ENCODE measurements at regions not wholly inside any gene's neighbourhood (a gene's known extent, or its start where the extent isn't known, plus 50 kb on each side); places are given as distances from the start of the nearest gene placed in this dataset.

DNA sequence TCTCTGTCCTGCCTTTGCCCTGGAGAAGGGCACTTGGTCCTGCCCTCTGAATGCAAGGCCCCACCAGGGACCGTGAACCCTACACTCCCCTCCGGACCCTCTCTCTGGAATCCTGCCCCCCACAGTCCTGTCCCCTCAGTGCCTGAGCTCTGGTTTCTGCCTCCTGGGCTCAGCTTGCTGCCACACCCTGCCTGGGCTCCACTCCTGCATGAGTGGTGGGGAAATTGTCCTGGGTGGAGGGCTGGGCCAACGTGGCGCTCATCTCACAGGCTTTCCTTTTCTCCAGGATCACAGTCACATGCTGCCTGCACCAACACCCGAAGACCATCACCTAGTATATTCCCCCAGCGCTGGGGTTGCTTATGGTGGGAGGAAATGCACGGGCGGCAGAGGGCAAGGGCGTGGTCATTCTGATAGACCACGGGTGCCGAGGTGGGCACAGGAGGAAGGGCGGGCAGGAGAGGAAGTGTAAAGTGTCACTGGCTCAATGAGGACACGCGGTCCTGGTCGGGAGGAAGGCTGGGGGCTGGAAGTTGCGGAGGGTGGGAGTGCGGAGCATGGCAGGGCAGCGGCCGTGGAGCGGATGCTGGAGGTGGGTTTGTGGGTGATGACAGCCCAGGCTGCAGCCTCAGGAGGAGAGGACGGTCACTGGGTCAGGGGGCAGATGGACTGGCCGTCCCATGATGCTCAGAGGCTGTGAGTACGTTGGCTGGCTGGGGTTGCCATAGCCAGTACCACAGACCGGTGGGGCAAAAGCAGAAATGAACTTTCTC is 99.5 kb downstream of the KIF26A start:
- WGBS (ENCODE audit: extremely low coverage, insufficient coverage, insufficient read length): no CpG with 5 or more reads among the region's 24 CpGs

DNA sequence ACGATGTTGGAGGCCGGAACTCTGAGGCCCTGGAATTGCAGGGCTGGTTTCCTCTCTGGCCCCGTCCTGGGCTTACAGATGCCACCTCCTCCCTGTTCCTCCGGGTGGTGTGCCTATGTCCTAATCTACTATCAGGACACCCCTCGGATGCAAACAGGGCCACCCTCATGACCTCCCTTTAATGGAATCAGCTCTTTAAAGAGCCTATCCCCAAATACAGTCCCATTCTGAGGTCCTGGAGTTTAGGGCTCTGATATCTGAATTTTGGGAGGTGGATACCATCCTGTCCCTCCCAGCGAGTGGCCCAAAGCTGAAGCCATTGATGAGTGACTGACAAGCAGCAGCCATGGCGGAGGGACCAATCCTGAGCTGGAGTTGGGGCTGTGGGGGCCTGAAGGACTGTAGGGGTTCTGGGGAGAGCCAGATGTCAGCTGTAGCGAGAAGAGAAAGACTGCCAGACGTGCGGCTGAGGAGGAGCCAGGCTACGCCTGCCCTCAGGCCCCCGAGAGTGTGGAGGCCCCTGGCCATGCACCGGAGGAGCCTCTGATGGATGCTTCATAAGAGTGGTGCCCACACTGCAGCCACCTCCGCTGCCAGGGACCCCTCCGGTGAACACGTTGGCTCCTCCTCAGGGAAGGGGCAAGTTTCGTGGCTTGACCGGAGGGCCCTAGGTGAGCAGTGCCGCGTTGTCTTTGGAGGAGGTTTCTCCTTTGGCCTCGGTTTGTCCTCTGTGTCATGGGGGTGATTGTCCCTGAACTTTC is 100.2 kb downstream of the KIF26A start:
- no peak overlapping the region for H3K9ac ChIP-seq (ENCODE audit: low read length)
- no peak overlapping the region for H2AK5ac ChIP-seq (ENCODE audit: low read length)
- no peaks in the 10 kb centered on the region for H3K4me1 ChIP-seq (ENCODE audit: control insufficient read depth in 1 of 2, insufficient read depth in 2 of 2, low read length in 2 of 2)
- peaks cover 23% of the 10 kb centered on the region for H3K9me3 ChIP-seq (ENCODE audit: insufficient read depth, low read depth, low read length)
- no peak overlapping the region for H2BK120ac ChIP-seq (ENCODE audit: insufficient read depth, low read length, poor library complexity)
- H3K4me3 ChIP-seq (ENCODE audit: low read depth, low read length): no peak overlapping the region
- H3K14ac ChIP-seq (ENCODE audit: low read length): no peak overlapping the region
- WGBS (ENCODE audit: extremely low coverage, insufficient coverage, insufficient read length): no CpG with 5 or more reads among the region's 21 CpGs
- no peak overlapping the region for H4K8ac ChIP-seq (ENCODE audit: low read depth, low read length)
- H3K79me1 ChIP-seq (ENCODE audit: low read length): no peaks in the 10 kb centered on the region
- no peak overlapping the region for H2AFZ ChIP-seq (ENCODE audit: insufficient read depth, low read length, poor library complexity)
- no peak overlapping the region for H3K4me2 ChIP-seq (ENCODE audit: low read length)
- no peaks in the 10 kb centered on the region for H3K27me3 ChIP-seq (ENCODE audit: insufficient read depth, low read length)
- no peak overlapping the region for H3K4ac ChIP-seq (ENCODE audit: low read depth, low read length)
- no peak overlapping the region for H4K91ac ChIP-seq (ENCODE audit: low read depth, low read length)
- H3K23ac ChIP-seq (ENCODE audit: low read length): no peak overlapping the region
- no peak overlapping the region for H2BK5ac ChIP-seq (ENCODE audit: low read depth, low read length, poor library complexity)
- H4K12ac ChIP-seq (ENCODE audit: low read depth, low read length): no peak overlapping the region
- no peak overlapping the region for H3K27ac ChIP-seq (ENCODE audit: low read depth, low read length)
- H2BK12ac ChIP-seq (ENCODE audit: low read length): no peak overlapping the region
- no peak for DNase-seq
- no peak overlapping the region for H3K18ac ChIP-seq (ENCODE audit: low read length)
- no peaks in the 10 kb centered on the region for H3K36me3 ChIP-seq (ENCODE audit: control insufficient read depth in 1 of 2, insufficient read depth in 2 of 2, low read length in 2 of 2)
- no peaks in the 10 kb centered on the region for H3K79me2 ChIP-seq (ENCODE audit: control insufficient read depth, insufficient read depth, low read length, poor library complexity)

More for the DNA sequence above, 99.5 kb downstream of the KIF26A start:
- no peak overlapping the region for H2AFZ ChIP-seq (ENCODE audit: insufficient read depth, low read length, poor library complexity)
- H3K9ac ChIP-seq (ENCODE audit: low read length): no peak overlapping the region
- H2AK5ac ChIP-seq (ENCODE audit: low read length): no peak overlapping the region
- no peaks in the 10 kb centered on the region for H3K27me3 ChIP-seq (ENCODE audit: insufficient read depth, low read length)
- no peaks in the 10 kb centered on the region for H3K36me3 ChIP-seq (ENCODE audit: control insufficient read depth in 1 of 2, insufficient read depth in 2 of 2, low read length in 2 of 2)
- peaks cover 25% of the 10 kb centered on the region for H3K9me3 ChIP-seq (ENCODE audit: insufficient read depth, low read depth, low read length)
- H3K4me3 ChIP-seq (ENCODE audit: low read depth, low read length): peak overlapping the region; percentile 44
- no peak overlapping the region for H3K23ac ChIP-seq (ENCODE audit: low read length)
- no peak overlapping the region for H2BK120ac ChIP-seq (ENCODE audit: insufficient read depth, low read length, poor library complexity)
- no peak overlapping the region for H2BK12ac ChIP-seq (ENCODE audit: low read length)
- no peak overlapping the region for H3K14ac ChIP-seq (ENCODE audit: low read length)
- H4K8ac ChIP-seq (ENCODE audit: low read depth, low read length): no peak overlapping the region
- no peak overlapping the region for H4K12ac ChIP-seq (ENCODE audit: low read depth, low read length)
- no peak overlapping the region for H3K27ac ChIP-seq (ENCODE audit: low read depth, low read length)
- no peak overlapping the region for H4K91ac ChIP-seq (ENCODE audit: low read depth, low read length)
- no peaks in the 10 kb centered on the region for H3K79me2 ChIP-seq (ENCODE audit: control insufficient read depth, insufficient read depth, low read length, poor library complexity)
- no peaks in the 10 kb centered on the region for H3K4me1 ChIP-seq (ENCODE audit: control insufficient read depth in 1 of 2, insufficient read depth in 2 of 2, low read length in 2 of 2)
- DNase-seq: no peak
- H3K4ac ChIP-seq (ENCODE audit: low read depth, low read length): no peak overlapping the region
- H3K4me2 ChIP-seq (ENCODE audit: low read length): no peak overlapping the region
- no peak overlapping the region for H2BK5ac ChIP-seq (ENCODE audit: low read depth, low read length, poor library complexity)
- no peak overlapping the region for H3K18ac ChIP-seq (ENCODE audit: low read length)
- no peaks in the 10 kb centered on the region for H3K79me1 ChIP-seq (ENCODE audit: low read length)

DNA sequence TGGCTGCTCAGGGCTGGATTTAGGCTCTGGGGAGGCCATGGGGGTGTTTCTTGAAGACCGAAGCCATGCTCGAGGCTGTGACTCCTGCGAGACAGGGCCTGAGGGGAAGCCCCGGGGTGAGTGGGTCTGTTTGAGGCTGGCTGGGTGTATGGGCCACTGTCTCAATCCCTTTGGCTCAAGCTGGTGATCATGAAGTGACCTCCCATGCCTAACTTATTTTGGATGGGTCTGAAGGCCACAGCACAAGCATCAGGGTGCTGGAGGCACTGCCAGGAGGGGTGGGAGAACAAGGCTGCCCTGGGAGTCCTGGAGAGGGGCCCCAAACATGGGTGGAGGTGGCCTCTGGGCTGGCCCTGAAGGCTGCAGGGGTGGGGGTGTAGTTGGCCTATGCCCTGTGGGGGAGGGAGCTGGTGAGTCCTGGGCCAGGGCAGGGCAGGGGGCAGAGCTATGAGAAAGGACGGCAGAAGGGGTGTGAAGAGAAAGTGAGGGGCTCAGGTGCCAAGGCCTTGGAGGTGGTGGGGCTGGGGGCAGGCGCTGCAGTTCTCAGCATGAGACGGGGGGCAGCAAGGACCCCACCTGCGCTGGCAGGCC is 100.9 kb downstream of the KIF26A start:
- Histone ChIP-seq H3K9me3 (ENCODE audit: insufficient read depth, low read depth, low read length) (peaks cover 24% of the 10 kb centered on the region), H3K4me3 (ENCODE audit: low read depth, low read length) (no peak overlapping the region), H4K12ac (ENCODE audit: low read depth, low read length) (no peak overlapping the region), H2BK12ac (ENCODE audit: low read length) (no peak overlapping the region), H2BK120ac (ENCODE audit: insufficient read depth, low read length, poor library complexity) (no peak overlapping the region), H3K27me3 (ENCODE audit: insufficient read depth, low read length) (no peaks in the 10 kb centered on the region), H3K9ac (ENCODE audit: low read length) (no peak overlapping the region), H2BK5ac (ENCODE audit: low read depth, low read length, poor library complexity) (no peak overlapping the region), H3K79me1 (ENCODE audit: low read length) (no peaks in the 10 kb centered on the region), H4K91ac (ENCODE audit: low read depth, low read length) (no peak overlapping the region), H3K4me2 (ENCODE audit: low read length) (no peak overlapping the region), H3K14ac (ENCODE audit: low read length) (no peak overlapping the region), H3K27ac (ENCODE audit: low read depth, low read length) (no peak overlapping the region), H3K4me1 (ENCODE audit: control insufficient read depth in 1 of 2, insufficient read depth in 2 of 2, low read length in 2 of 2) (no peaks in the 10 kb centered on the region), H4K8ac (ENCODE audit: low read depth, low read length) (no peak overlapping the region), H3K18ac (ENCODE audit: low read length) (no peak overlapping the region), H3K36me3 (ENCODE audit: control insufficient read depth in 1 of 2, insufficient read depth in 2 of 2, low read length in 2 of 2) (no peaks in the 10 kb centered on the region), H3K4ac (ENCODE audit: low read depth, low read length) (no peak overlapping the region), H2AK5ac (ENCODE audit: low read length) (no peak overlapping the region), H3K79me2 (ENCODE audit: control insufficient read depth, insufficient read depth, low read length, poor library complexity) (no peaks in the 10 kb centered on the region), H3K23ac (ENCODE audit: low read length) (no peak overlapping the region), H2AFZ (ENCODE audit: insufficient read depth, low read length, poor library complexity) (no peak overlapping the region)
- DNase-seq: no peak
- WGBS (ENCODE audit: extremely low coverage, insufficient coverage, insufficient read length): no CpG with 5 or more reads among the region's 8 CpGs

DNA sequence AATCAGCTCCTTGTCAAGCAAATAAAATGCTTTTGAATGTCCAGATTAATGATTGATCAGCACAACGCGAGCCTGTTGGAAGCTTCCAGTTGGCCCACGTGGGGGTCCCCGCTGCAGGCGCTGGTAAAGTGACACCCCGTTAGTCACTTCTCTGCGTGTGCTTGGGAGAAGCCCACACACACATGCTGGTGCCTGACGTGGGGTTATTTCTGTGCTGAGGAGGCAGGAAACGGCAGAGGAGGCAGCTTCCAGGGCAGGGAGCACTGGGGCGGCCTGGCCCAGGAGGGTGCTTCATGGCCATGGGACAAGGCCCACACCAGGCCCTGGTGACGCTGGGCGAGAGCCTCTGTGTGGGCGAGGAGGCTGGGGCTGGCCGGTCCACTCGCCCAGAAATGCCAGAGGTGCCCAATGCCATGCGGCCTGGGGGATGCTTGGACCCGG is 101.5 kb downstream of the KIF26A start:
- H2BK5ac ChIP-seq (ENCODE audit: low read depth, low read length, poor library complexity): no peak overlapping the region
- H2BK12ac ChIP-seq (ENCODE audit: low read length): no peak overlapping the region
- H3K4me3 ChIP-seq (ENCODE audit: low read depth, low read length): no peak overlapping the region
- H3K4ac ChIP-seq (ENCODE audit: low read depth, low read length): no peak overlapping the region
- no CpG with 5 or more reads among the region's 17 CpGs for WGBS (ENCODE audit: extremely low coverage, insufficient coverage, insufficient read length)
- no peaks in the 10 kb centered on the region for H3K36me3 ChIP-seq (ENCODE audit: control insufficient read depth in 1 of 2, insufficient read depth in 2 of 2, low read length in 2 of 2)
- H4K8ac ChIP-seq (ENCODE audit: low read depth, low read length): no peak overlapping the region
- H2BK120ac ChIP-seq (ENCODE audit: insufficient read depth, low read length, poor library complexity): no peak overlapping the region
- no peak overlapping the region for H3K27ac ChIP-seq (ENCODE audit: low read depth, low read length)
- no peak overlapping the region for H4K12ac ChIP-seq (ENCODE audit: low read depth, low read length)
- DNase-seq: no peak
- no peak overlapping the region for H3K14ac ChIP-seq (ENCODE audit: low read length)
- H2AK5ac ChIP-seq (ENCODE audit: low read length): no peak overlapping the region
- H3K79me1 ChIP-seq (ENCODE audit: low read length): no peaks in the 10 kb centered on the region
- no peaks in the 10 kb centered on the region for H3K79me2 ChIP-seq (ENCODE audit: control insufficient read depth, insufficient read depth, low read length, poor library complexity)
- no peaks in the 10 kb centered on the region for H3K4me1 ChIP-seq (ENCODE audit: control insufficient read depth in 1 of 2, insufficient read depth in 2 of 2, low read length in 2 of 2)
- H3K9ac ChIP-seq (ENCODE audit: low read length): no peak overlapping the region
- H3K23ac ChIP-seq (ENCODE audit: low read length): no peak overlapping the region
- no peak overlapping the region for H3K4me2 ChIP-seq (ENCODE audit: low read length)
- H2AFZ ChIP-seq (ENCODE audit: insufficient read depth, low read length, poor library complexity): no peak overlapping the region
- H3K18ac ChIP-seq (ENCODE audit: low read length): no peak overlapping the region
- H4K91ac ChIP-seq (ENCODE audit: low read depth, low read length): no peak overlapping the region
- peaks cover 27% of the 10 kb centered on the region for H3K9me3 ChIP-seq (ENCODE audit: insufficient read depth, low read depth, low read length)
- no peaks in the 10 kb centered on the region for H3K27me3 ChIP-seq (ENCODE audit: insufficient read depth, low read length)
